ENCODE measurements at regions not wholly inside any gene's neighbourhood (a gene's known extent, or its start where the extent isn't known, plus 50 kb on each side); places are given as distances from the start of the nearest gene placed in this dataset.

GRCh38 chr4:137443031-137443800 is 89.1 kb downstream of the PCDH18 start:
- intact Hi-C loops (cut with DNase I), result no loop called here
- DNase-seq, result no peak

GRCh38 chr4:137432446-137433311 is 99.6 kb downstream of the PCDH18 start:
- TF ChIP-seq CTCF (IDR thresholded peaks at IDR 0.05) (no peak), POLR2A (IDR thresholded peaks at IDR 0.05) (no peak)
- DNase-seq (no peak), ATAC-seq (no peak)
- Histone ChIP-seq H3K4me1 (no peaks in the 10 kb centered on the region), H3K27me3 (no peaks in the 10 kb centered on the region), H3K4me3 (no peak overlapping the region), H3K36me3 (no peaks in the 10 kb centered on the region), H3K9me3 (no peaks in the 10 kb centered on the region), H3K27ac (no peak overlapping the region)
- intact Hi-C loops (cut with DNase I), result no loop called here
- 39% methylated on average over 2 of the region's 2 CpGs for WGBS (ENCODE audit: insufficient coverage, low coverage, low lambda C conversion rate, missing lambda C conversion rate)

More at GRCh38 chr4:137443031-137443800, 89.1 kb downstream of the PCDH18 start:
- Histone ChIP-seq H3K36me3 (no peaks in the 10 kb centered on the region), H3K9me3 (no peaks in the 10 kb centered on the region), H3K4me3 (no peak overlapping the region), H3K27ac (no peak overlapping the region), H3K27me3 (no peaks in the 10 kb centered on the region), H3K4me1 (no peaks in the 10 kb centered on the region)
- TF ChIP-seq POLR2A (IDR thresholded peaks at IDR 0.05), result no peak
- no peak for TF ChIP-seq CTCF (IDR thresholded peaks at IDR 0.05)
- WGBS (ENCODE audit: insufficient coverage, low coverage, low lambda C conversion rate, missing lambda C conversion rate), result 62% methylated on average over 3 of the region's 3 CpGs
- no peak for ATAC-seq

GRCh38 chr4:137430171-137430570 is 102.1 kb downstream of the PCDH18 start:
- Histone ChIP-seq H3K27me3 (no peaks in the 10 kb centered on the region), H3K9me3 (no peaks in the 10 kb centered on the region), H3K36me3 (no peaks in the 10 kb centered on the region), H3K27ac (no peak overlapping the region), H3K4me3 (no peak overlapping the region), H3K4me1 (no peaks in the 10 kb centered on the region)
- ATAC-seq, result no peak
- intact Hi-C loops (cut with DNase I), result no loop called here
- TF ChIP-seq CTCF (IDR thresholded peaks at IDR 0.05) (no peak), POLR2A (IDR thresholded peaks at IDR 0.05) (no peak)
- DNase-seq, result no peak
- WGBS (ENCODE audit: insufficient coverage, low coverage, low lambda C conversion rate, missing lambda C conversion rate), result 59% methylated on average over 4 of the region's 4 CpGs

GRCh38 chr4:137427411-137427810 is 104.9 kb downstream of the PCDH18 start:
- TF ChIP-seq CTCF (IDR thresholded peaks at IDR 0.05) (no peak), POLR2A (IDR thresholded peaks at IDR 0.05) (no peak)
- H3K4me3 ChIP-seq, result no peak overlapping the region
- DNase-seq (no peak), ATAC-seq (no peak)
- H3K27ac ChIP-seq, result no peak overlapping the region
- H3K9me3 ChIP-seq, result no peaks in the 10 kb centered on the region
- intact Hi-C loops (cut with DNase I), result no loop called here
- H3K4me1 ChIP-seq, result no peaks in the 10 kb centered on the region
- H3K27me3 ChIP-seq, result no peaks in the 10 kb centered on the region
- H3K36me3 ChIP-seq, result no peaks in the 10 kb centered on the region
- WGBS (ENCODE audit: insufficient coverage, low coverage, low lambda C conversion rate, missing lambda C conversion rate), result 47% methylated on average over 3 of the region's 3 CpGs
